GM12878 (cell line): ENCODE measurements at regions not wholly inside any gene's neighbourhood (a gene's known extent, or its start where the extent isn't known, plus 50 kb on each side); places are given as distances from the start of the nearest gene placed in this dataset.

Experiments
- ATAC-seq: fragments of 200-7000 bp; cut with Tn5 transposase; 3 replicates; pipeline ENCODE4 v1.9.1; 2020; ENCODE audit warnings: mild to moderate bottlenecking, moderate library complexity
- BruUV-seq: library from RNA; stranded (reverse); fragments of 400-500 nt; replicated peaks from 2 replicates; lab custom pipeline; 2021; lab: Mats Ljungman, UMichigan
- CTCF ChIA-PET: fragments of 300-600 bp; sonication (Branson Sonifier 250); formaldehyde crosslinking; extraction: SDS; loops from one replicate; lab custom pipeline; 2021; ENCODE audit warnings: inconsistent platforms; lab: Yijun Ruan, JAX
- POLR2A ChIA-PET: fragments of 350-600 bp; formaldehyde crosslinking; extraction: SDS; loops from one replicate; lab custom pipeline; 2021; ENCODE audit warnings: inconsistent platforms; lab: Charles Lee
- RAD21 ChIA-PET: fragments of 300-600 bp; sonication (Branson Sonifier 250); formaldehyde crosslinking; loops from one replicate; lab custom pipeline; 2023; ENCODE audit warnings: antibody characterized with exemption; ENCODE audit not compliant: unreplicated experiment; lab: Charles Lee
- SMC1A ChIA-PET: fragments of 300-600 bp; sonication (Branson Sonifier 250); formaldehyde crosslinking; loops from one replicate; lab custom pipeline; 2023; ENCODE audit not compliant: unreplicated experiment, uncharacterized antibody; lab: Charles Lee
- DNase-seq: peaks from one replicate; pipeline ENCODE4 v3.0.0-alpha.2; 2011; ENCODE audit warnings: low read depth, low spot score
- FAIRE-seq: peaks from 3 replicates; lab custom pipeline; 2011; peaks lifted over from hg19 to GRCh38; lab: Jason Lieb, UNC
- H2AFZ ChIP-seq: 2 replicates; pipeline ENCODE4 v1.6.0; 2011; ENCODE audit warnings: low read depth, low read length, control low read depth; ENCODE audit not compliant: control insufficient read depth
- H3K27ac ChIP-seq: 2 replicates; pipeline ENCODE4 v1.5.1; 2011; ENCODE audit warnings: control low read depth; ENCODE audit not compliant: control insufficient read depth, insufficient read depth
- H3K27me3 ChIP-seq, 2 experiments: replicated peaks in 1 of 2; 2 replicates each; pipeline versions ENCODE4 v1.6.0 to v1.6.1; 2011; ENCODE audit warnings: low read length in 1 of 2; ENCODE audit not compliant: control insufficient read depth in 2 of 2, insufficient read depth in 2 of 2
- H3K36me3 ChIP-seq, 2 experiments: 2 replicates each; pipeline ENCODE4 v1.5.1; 2011; ENCODE audit warnings: low read length in 1 of 2; ENCODE audit not compliant: control insufficient read depth in 2 of 2, insufficient read depth in 2 of 2
- H3K4me1 ChIP-seq: 2 replicates; pipeline ENCODE4 v1.6.1; 2011; ENCODE audit warnings: mild to moderate bottlenecking, low read length, moderate library complexity, mixed read lengths; ENCODE audit not compliant: control insufficient read depth, insufficient read depth
- H3K4me2 ChIP-seq: 2 replicates; pipeline ENCODE4 v1.6.0; 2011; ENCODE audit warnings: control low read depth; ENCODE audit not compliant: control insufficient read depth, insufficient read depth
- H3K4me3 ChIP-seq: fragments of 200-600 bp; sonication (generic); 2 replicates; pipeline ENCODE4 v1.5.1; 2016
- H3K79me2 ChIP-seq: 2 replicates; pipeline ENCODE4 v1.6.0; 2011; ENCODE audit warnings: low read length; ENCODE audit not compliant: control insufficient read depth, insufficient read depth
- H3K9ac ChIP-seq: 2 replicates; pipeline ENCODE4 v1.8.0; 2011; ENCODE audit warnings: low read length, control low read depth, mixed read lengths; ENCODE audit not compliant: control insufficient read depth, insufficient read depth
- H3K9me3 ChIP-seq: replicated peaks from 3 replicates; pipeline ENCODE4 v1.5.1; 2011; ENCODE audit warnings: mild to moderate bottlenecking, low read length; ENCODE audit not compliant: control insufficient read depth, insufficient read depth
- H4K20me1 ChIP-seq: 2 replicates; pipeline ENCODE4 v1.6.0; 2011; ENCODE audit not compliant: control insufficient read depth, insufficient read depth
- NFYB ChIP-seq: IDR thresholded peaks from 2 replicates; pipeline ENCODE4 v1.6.1; 2011; ENCODE audit warnings: low read depth, mild to moderate bottlenecking, low read length, improper control_type of control experiment, moderate library complexity; ENCODE audit not compliant: insufficient read depth
- REST ChIP-seq: IDR thresholded peaks from 2 replicates; pipeline ENCODE4 v1.6.1; 2012; ENCODE audit warnings: mild to moderate bottlenecking, low read depth, low read length
- RFX5 ChIP-seq: IDR thresholded peaks from 2 replicates; pipeline ENCODE4 v1.6.1; 2011; ENCODE audit warnings: low read depth, low read length, improper control_type of control experiment
- TAF1 ChIP-seq: IDR thresholded peaks from 2 replicates; pipeline ENCODE4 v1.6.1; 2011; ENCODE audit warnings: mild to moderate bottlenecking, low read depth, low read length, borderline replicate concordance
- ZNF24 ChIP-seq: fragments of 450-650 bp; IDR thresholded peaks from 2 replicates; pipeline ENCODE4 v1.6.1; 2017; ENCODE audit warnings: antibody characterized with exemption, mild to moderate bottlenecking
- WGBS: methylation state at CpG from one replicate; pipeline ENCODE4 v1.1.6; 2016; ENCODE audit warnings: low lambda C conversion rate; ENCODE audit not compliant: insufficient replicate concordance, insufficient coverage; ENCODE audit errors: missing lambda C conversion rate; 5-methylcytosine and 5-hydroxymethylcytosine counted together
- in situ Hi-C: fragments of 300-500 bp; cut with MboI; formaldehyde crosslinking; loops from 9 replicates; pipeline ENCODE4 v1.14.3; 2018; ENCODE audit warnings: mixed read lengths
- intact Hi-C: fragments of 100-400 bp; cut with micrococcal nuclease; formaldehyde crosslinking; loops from one replicate; pipeline ENCODE4 v1.14.2; 2022; ENCODE audit not compliant: unreplicated experiment
- TF ChIP-seq, protein P1 (sequence below): fragments of 450-650 bp; formaldehyde crosslinking; IDR thresholded peaks from 2 replicates; pipeline ENCODE4 v1.5.0; 2022; ENCODE audit warnings: mild to moderate bottlenecking, missing genetic modification characterization

DNA sequence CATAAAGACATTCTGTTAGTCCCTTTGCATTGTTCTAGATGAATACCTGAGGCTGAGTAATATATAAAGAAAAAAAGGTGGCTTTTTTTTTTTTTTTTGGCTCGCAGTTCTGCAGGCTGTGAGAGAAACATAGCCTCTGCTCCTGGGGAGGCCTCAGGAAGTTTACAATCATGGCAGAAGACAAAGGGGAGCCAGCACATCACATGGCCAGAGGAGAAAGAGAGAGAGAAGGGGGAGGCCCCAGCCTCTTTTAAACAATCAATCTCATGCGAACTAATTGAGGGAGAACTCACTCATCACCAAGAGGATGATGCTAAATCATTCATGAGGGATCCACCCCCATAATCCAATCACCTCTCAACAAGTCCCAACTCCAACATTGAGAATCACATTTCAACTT is 364.0 kb upstream of the EPHA5 start:
- no peak overlapping the region for H3K4me2 ChIP-seq
- no peaks in the 10 kb centered on the region for H3K36me3 ChIP-seq
- ChIA-PET POLR2A (no interaction called here), RAD21 (no interaction called here), SMC1A (interaction anchor here (0.8 kb wide), 1 partner anchor 29 kb away, joined by 3 read pairs; no protein-coding TSS in a partner anchor), CTCF (no interaction called here)
- in situ Hi-C loops = no loop called here
- ATAC-seq = no peak
- H3K27me3 ChIP-seq = no peaks in the 10 kb centered on the region
- intact Hi-C loops = no loop called here
- H3K79me2 ChIP-seq = no peaks in the 10 kb centered on the region
- H3K4me1 ChIP-seq = no peaks in the 10 kb centered on the region
- BruUV-seq = no TSS peak
- no peak overlapping the region for H3K27ac ChIP-seq
- no peaks in the 10 kb centered on the region for H4K20me1 ChIP-seq
- H2AFZ ChIP-seq = no peak overlapping the region
- H3K9ac ChIP-seq = no peak overlapping the region
- DNase-seq = no peak
- no peak for FAIRE-seq
- no peak overlapping the region for H3K4me3 ChIP-seq
- TF ChIP-seq RFX5 (no peak), ZNF24 (no peak), TAF1 (no peak), REST (no peak), NFYB (no peak)
- TF ChIP-seq, protein P1, sequence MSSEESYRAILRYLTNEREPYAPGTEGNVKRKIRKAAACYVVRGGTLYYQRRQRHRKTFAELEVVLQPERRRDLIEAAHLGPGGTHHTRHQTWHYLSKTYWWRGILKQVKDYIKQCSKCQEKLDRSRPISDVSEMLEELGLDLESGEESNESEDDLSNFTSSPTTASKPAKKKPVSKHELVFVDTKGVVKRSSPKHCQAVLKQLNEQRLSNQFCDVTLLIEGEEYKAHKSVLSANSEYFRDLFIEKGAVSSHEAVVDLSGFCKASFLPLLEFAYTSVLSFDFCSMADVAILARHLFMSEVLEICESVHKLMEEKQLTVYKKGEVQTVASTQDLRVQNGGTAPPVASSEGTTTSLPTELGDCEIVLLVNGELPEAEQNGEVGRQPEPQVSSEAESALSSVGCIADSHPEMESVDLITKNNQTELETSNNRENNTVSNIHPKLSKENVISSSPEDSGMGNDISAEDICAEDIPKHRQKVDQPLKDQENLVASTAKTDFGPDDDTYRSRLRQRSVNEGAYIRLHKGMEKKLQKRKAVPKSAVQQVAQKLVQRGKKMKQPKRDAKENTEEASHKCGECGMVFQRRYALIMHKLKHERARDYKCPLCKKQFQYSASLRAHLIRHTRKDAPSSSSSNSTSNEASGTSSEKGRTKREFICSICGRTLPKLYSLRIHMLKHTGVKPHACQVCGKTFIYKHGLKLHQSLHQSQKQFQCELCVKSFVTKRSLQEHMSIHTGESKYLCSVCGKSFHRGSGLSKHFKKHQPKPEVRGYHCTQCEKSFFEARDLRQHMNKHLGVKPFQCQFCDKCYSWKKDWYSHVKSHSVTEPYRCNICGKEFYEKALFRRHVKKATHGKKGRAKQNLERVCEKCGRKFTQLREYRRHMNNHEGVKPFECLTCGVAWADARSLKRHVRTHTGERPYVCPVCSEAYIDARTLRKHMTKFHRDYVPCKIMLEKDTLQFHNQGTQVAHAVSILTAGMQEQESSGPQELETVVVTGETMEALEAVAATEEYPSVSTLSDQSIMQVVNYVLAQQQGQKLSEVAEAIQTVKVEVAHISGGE (CRISPR knock-in tag) = no peak
- TF ChIP-seq, all 136 proteins: peak for 0
- no peaks in the 10 kb centered on the region for H3K9me3 ChIP-seq
- 3% methylated on average over 2 of the region's 2 CpGs for WGBS
